GM18870 (cell line): ENCODE measurements at regions not wholly inside any gene's neighbourhood (a gene's known extent, or its start where the extent isn't known, plus 50 kb on each side); places are given as distances from the start of the nearest gene placed in this dataset.

Experiments
- ATAC-seq: cut with Tn5 transposase; IDR thresholded peaks from one replicate; pipeline ENCODE4 v1.9.1; 2021; ENCODE audit warnings: moderate library complexity; ENCODE audit not compliant: unreplicated experiment

GRCh38 chr4:100130964-100131363 lies 59.3 kb downstream of the DDIT4L start:
- no peak for ATAC-seq

GRCh38 chr4:100130491-100130890 lies 59.8 kb downstream of the DDIT4L start:
- ATAC-seq, result no peak

GRCh38 chr4:100129774-100130173 lies 60.5 kb downstream of the DDIT4L start:
- no peak for ATAC-seq

- no peak for ATAC-seq
Measured at GRCh38 chr4:100128338-100128737, 61.9 kb downstream of the DDIT4L start.

- ATAC-seq, result no peak
Measured at GRCh38 chr4:100124715-100125114, 65.6 kb downstream of the DDIT4L start.

GRCh38 chr4:100118181-100118580 lies 72.1 kb downstream of the DDIT4L start:
- no peak for ATAC-seq

- ATAC-seq, result no peak
Measured at GRCh38 chr4:100117750-100118149, 72.5 kb downstream of the DDIT4L start.

GRCh38 chr4:100114909-100115308 lies 75.4 kb downstream of the DDIT4L start:
- ATAC-seq, result no peak

- no peak for ATAC-seq
Measured at GRCh38 chr4:100113732-100114131, 76.5 kb downstream of the DDIT4L start.

GRCh38 chr4:100113096-100113495 lies 77.2 kb downstream of the DDIT4L start:
- ATAC-seq, result no peak

- ATAC-seq, result no peak
Measured at GRCh38 chr4:100109921-100110320, 80.3 kb downstream of the DDIT4L start.

GRCh38 chr4:100108869-100109268 lies 81.4 kb downstream of the DDIT4L start:
- no peak for ATAC-seq

GRCh38 chr4:100106982-100107381 lies 83.3 kb downstream of the DDIT4L start:
- peak; percentile 99 for ATAC-seq

- ATAC-seq, result no peak
Measured at GRCh38 chr4:100103671-100104070, 86.6 kb downstream of the DDIT4L start.

GRCh38 chr4:100100985-100101384 lies 89.3 kb downstream of the DDIT4L start:
- ATAC-seq, result peak; percentile 54

- ATAC-seq, result no peak
Measured at GRCh38 chr4:100099746-100100145, 90.5 kb downstream of the DDIT4L start.

GRCh38 chr4:100098681-100099080 lies 91.6 kb downstream of the DDIT4L start:
- ATAC-seq, result no peak

GRCh38 chr4:100098011-100098545 lies 92.2 kb downstream of the DDIT4L start:
- ATAC-seq, result no peak

- peak; percentile 81 for ATAC-seq
Measured at GRCh38 chr4:100095729-100096595, 94.3 kb downstream of the DDIT4L start.

- ATAC-seq, result peak; percentile 82
Measured at GRCh38 chr4:100093091-100093866, 97.0 kb downstream of the DDIT4L start.

- ATAC-seq, result no peak
Measured at GRCh38 chr4:100087743-100088142, 102.5 kb downstream of the DDIT4L start.
